IMR-90 (cell line): ENCODE measurements at regions not wholly inside any gene's neighbourhood (a gene's known extent, or its start where the extent isn't known, plus 50 kb on each side); places are given as distances from the start of the nearest gene placed in this dataset.

Source experiments
- ATAC-seq: fragments of 200-7000 bp; cut with Tn5 transposase; 2 replicates; pipeline ENCODE4 v1.9.1; 2020; ENCODE audit warnings: low read depth, mild to moderate bottlenecking, moderate library complexity
- BruUV-seq: library from RNA; stranded (reverse); fragments of 400-500 nt; replicated peaks from 2 replicates; lab custom pipeline; 2021; lab: Mats Ljungman, UMichigan
- CTCF ChIA-PET: fragments of 300-600 bp; formaldehyde crosslinking; extraction: SDS; loops from one replicate; lab custom pipeline; 2021; ENCODE audit warnings: antibody characterized with exemption; lab: Yijun Ruan, JAX
- POLR2A ChIA-PET: fragments of 300-600 bp; sonication (Branson Sonifier 250); formaldehyde crosslinking; loops from one replicate; lab custom pipeline; 2022; ENCODE audit warnings: antibody characterized with exemption; ENCODE audit not compliant: unreplicated experiment; lab: Charles Lee
- DNase-seq: peaks from one replicate; pipeline ENCODE4 v3.0.0; 2013
- H2AFZ ChIP-seq: replicated peaks from 2 replicates; pipeline ENCODE3; 2013; ENCODE audit warnings: low read length, mild to moderate bottlenecking; ENCODE audit not compliant: poor library complexity
- H2AK5ac ChIP-seq: 2 replicates; pipeline ENCODE4 v1.6.1; 2013; ENCODE audit warnings: low read depth, low read length, inconsistent platforms
- H2AK9ac ChIP-seq: replicated peaks from 2 replicates; pipeline ENCODE3; 2013; ENCODE audit warnings: mild to moderate bottlenecking, low read depth, low read length, moderate library complexity; ENCODE audit not compliant: poor library complexity
- H2BK120ac ChIP-seq: 2 replicates; pipeline ENCODE4 v1.6.1; 2013; ENCODE audit warnings: low read depth, low read length, inconsistent platforms
- H2BK15ac ChIP-seq: 3 replicates; pipeline ENCODE4 v1.6.1; 2013; ENCODE audit warnings: low read depth, low read length, inconsistent platforms
- H2BK20ac ChIP-seq: 2 replicates; pipeline ENCODE4 v1.6.1; 2013; ENCODE audit warnings: low read depth, mild to moderate bottlenecking, inconsistent platforms, low read length, moderate library complexity
- H2BK5ac ChIP-seq: 2 replicates; pipeline ENCODE4 v1.6.1; 2013; ENCODE audit warnings: mild to moderate bottlenecking, low read depth, low read length, inconsistent platforms; ENCODE audit not compliant: poor library complexity, severe bottlenecking
- H3K14ac ChIP-seq: replicated peaks from 2 replicates; pipeline ENCODE4 v1.6.1; 2013; ENCODE audit warnings: low read depth, low read length, inconsistent platforms
- H3K18ac ChIP-seq: 2 replicates; pipeline ENCODE4 v1.6.1; 2013; ENCODE audit warnings: low read depth, low read length, control low read depth
- H3K23ac ChIP-seq: 2 replicates; pipeline ENCODE4 v1.6.1; 2013; ENCODE audit warnings: low read depth, low read length, inconsistent platforms
- H3K27ac ChIP-seq: 2 replicates; pipeline ENCODE4 v1.5.1; 2013; ENCODE audit warnings: mild to moderate bottlenecking, control low read depth, low read length; ENCODE audit not compliant: insufficient read depth
- H3K27me3 ChIP-seq: 2 replicates; pipeline ENCODE4 v1.6.1; 2013; ENCODE audit warnings: low read length; ENCODE audit not compliant: control insufficient read depth, insufficient read depth
- H3K36me3 ChIP-seq: 2 replicates; pipeline ENCODE4 v1.6.1; 2013; ENCODE audit warnings: low read length, mixed read lengths; ENCODE audit not compliant: control insufficient read depth, insufficient read depth
- H3K4ac ChIP-seq: 2 replicates; pipeline ENCODE4 v1.6.1; 2013; ENCODE audit warnings: low read depth, low read length, inconsistent platforms
- H3K4me1 ChIP-seq: 2 replicates; pipeline ENCODE4 v1.6.1; 2013; ENCODE audit warnings: low read length, mixed read lengths; ENCODE audit not compliant: control insufficient read depth, insufficient read depth
- H3K4me2 ChIP-seq: 2 replicates; pipeline ENCODE4 v1.6.1; 2013; ENCODE audit warnings: low read depth, mild to moderate bottlenecking, control low read depth, low read length, moderate library complexity
- H3K4me3 ChIP-seq: 2 replicates; pipeline ENCODE4 v1.5.1; 2013; ENCODE audit warnings: low read depth, mild to moderate bottlenecking, control low read depth, low read length, moderate library complexity; ENCODE audit not compliant: insufficient read depth
- H3K56ac ChIP-seq: 2 replicates; pipeline ENCODE4 v1.6.1; 2013; ENCODE audit warnings: low read length, inconsistent platforms; ENCODE audit not compliant: insufficient read depth; ENCODE audit errors: extremely low read depth
- H3K79me1 ChIP-seq, 2 experiments: 2 replicates each; pipeline ENCODE4 v1.6.1; 2013; ENCODE audit warnings: low read length in 2 of 2, inconsistent platforms in 1 of 2, low read depth in 1 of 2
- H3K9ac ChIP-seq: 2 replicates; pipeline ENCODE4 v1.6.1; 2013; ENCODE audit warnings: low read depth, low read length, control low read depth
- H3K9me1 ChIP-seq: 2 replicates; pipeline ENCODE4 v1.6.1; 2013; ENCODE audit warnings: low read length, inconsistent platforms; ENCODE audit not compliant: insufficient read depth
- H3K9me3 ChIP-seq: 2 replicates; pipeline ENCODE4 v1.6.1; 2013; ENCODE audit warnings: low read length; ENCODE audit not compliant: control insufficient read depth, insufficient read depth
- H4K20me1 ChIP-seq: 2 replicates; pipeline ENCODE4 v1.6.1; 2013; ENCODE audit warnings: low read length, inconsistent platforms; ENCODE audit not compliant: insufficient read depth
- H4K5ac ChIP-seq: 2 replicates; pipeline ENCODE4 v1.6.1; 2013; ENCODE audit warnings: mild to moderate bottlenecking, low read depth, low read length, control low read depth
- H4K8ac ChIP-seq, 2 experiments: 2 replicates each; pipeline ENCODE4 v1.6.1; 2013; ENCODE audit warnings: low read depth in 2 of 2, low read length in 2 of 2, control low read depth in 1 of 2, inconsistent platforms in 1 of 2
- H4K91ac ChIP-seq: 2 replicates; pipeline ENCODE4 v1.6.1; 2013; ENCODE audit warnings: low read depth, low read length, inconsistent platforms; ENCODE audit not compliant: insufficient read depth
- BHLHE40 ChIP-seq: fragments of 150-350 bp; IDR thresholded peaks from 2 replicates; pipeline ENCODE4 v1.6.1; 2016; ENCODE audit warnings: mild to moderate bottlenecking, low read depth, low read length
- CEBPB ChIP-seq: IDR thresholded peaks from 2 replicates; pipeline ENCODE4 v1.6.1; 2012; ENCODE audit warnings: low read depth, low read length, improper control_type of control experiment
- CHD1 ChIP-seq: IDR thresholded peaks from 2 replicates; pipeline ENCODE4 v1.6.1; 2012; ENCODE audit warnings: low read depth, low read length, improper control_type of control experiment
- CTCF ChIP-seq: conservative IDR thresholded peaks from 2 replicates; pipeline ENCODE4 v1.5.1; 2012; ENCODE audit warnings: mild to moderate bottlenecking, low read depth, low read length, improper control_type of control experiment
- MAFK ChIP-seq: IDR thresholded peaks from 2 replicates; pipeline ENCODE4 v1.6.1; 2012; ENCODE audit warnings: low read depth, low read length, improper control_type of control experiment
- MXI1 ChIP-seq: IDR thresholded peaks from 2 replicates; pipeline ENCODE4 v1.6.1; 2012; ENCODE audit warnings: low read depth, mild to moderate bottlenecking, low read length, moderate library complexity, borderline replicate concordance
- NFE2L2 ChIP-seq: fragments of 150-350 bp; IDR thresholded peaks from 2 replicates; pipeline ENCODE4 v1.6.1; 2016; ENCODE audit warnings: low read depth, mild to moderate bottlenecking, low read length
- POLR2A ChIP-seq: IDR thresholded peaks from 2 replicates; pipeline ENCODE4 v1.6.1; 2012; ENCODE audit warnings: mild to moderate bottlenecking, low read depth, low read length
- RAD21 ChIP-seq: IDR thresholded peaks from 2 replicates; pipeline ENCODE4 v1.6.1; 2012; ENCODE audit warnings: low read length, improper control_type of control experiment
- RCOR1 ChIP-seq: IDR thresholded peaks from 2 replicates; pipeline ENCODE4 v1.6.1; 2012; ENCODE audit warnings: mild to moderate bottlenecking, low read length, improper control_type of control experiment; ENCODE audit not compliant: insufficient replicate concordance
- RFX5 ChIP-seq: IDR thresholded peaks from 2 replicates; pipeline ENCODE4 v1.8.0; 2012; ENCODE audit warnings: low read depth, mild to moderate bottlenecking, low read length, moderate library complexity
- SMC3 ChIP-seq: fragments of 150-350 bp; IDR thresholded peaks from 2 replicates; pipeline ENCODE4 v1.6.1; 2016; ENCODE audit warnings: low read depth, mild to moderate bottlenecking, antibody characterized with exemption, low read length, moderate library complexity
- USF2 ChIP-seq: fragments of 150-350 bp; IDR thresholded peaks from 2 replicates; pipeline ENCODE4 v1.6.1; 2017; ENCODE audit warnings: mild to moderate bottlenecking, antibody characterized with exemption, low read length, low read depth
- WGBS, 2 experiments: methylation state at CpG; one replicate each; pipeline versions ENCODE4 v1.1.5 to v1.1.7; 2013; ENCODE audit warnings: missing lambda C conversion rate in 2 of 2; ENCODE audit not compliant: insufficient read length in 1 of 2; ENCODE audit errors: extremely low coverage in 2 of 2; 5-methylcytosine and 5-hydroxymethylcytosine counted together
- dilution Hi-C: fragments of 300-500 bp; cut with HindIII; formaldehyde crosslinking; loops from one replicate; pipeline ENCODE4 v1.14.3; 2018; ENCODE audit warnings: low sequenced_read_pairs; ENCODE audit not compliant: unreplicated experiment
- in situ Hi-C: fragments of 300-500 bp; cut with MboI; formaldehyde crosslinking; loops from 3 replicates; pipeline ENCODE4 v1.14.3; 2019; ENCODE audit warnings: low sequenced_read_pairs, inconsistent platforms, mixed read lengths
- intact Hi-C: fragments of 100-400 bp; cut with micrococcal nuclease; formaldehyde crosslinking; loops from 2 replicates; pipeline ENCODE4 v1.10.0; 2022

GRCh38 chr2:790634-791245, 113.5 kb upstream of the TMEM18 start:
- H4K8ac ChIP-seq, result no peak overlapping the region
- H3K4me1 ChIP-seq, result no peaks in the 10 kb centered on the region
- H3K4me2 ChIP-seq, result no peak overlapping the region
- H3K27me3 ChIP-seq, result no peaks in the 10 kb centered on the region
- H3K4ac ChIP-seq, result no peak overlapping the region
- H2BK5ac ChIP-seq, result no peak overlapping the region
- ChIA-PET CTCF (no interaction called here), POLR2A (no interaction called here)
- in situ Hi-C loops (no loop called here), intact Hi-C loops (no loop called here), dilution Hi-C loops (no loop called here)
- H4K91ac ChIP-seq, result no peak overlapping the region
- no peak overlapping the region for H3K18ac ChIP-seq
- H3K36me3 ChIP-seq, result no peaks in the 10 kb centered on the region
- no peaks in the 10 kb centered on the region for H3K79me1 ChIP-seq
- no peak overlapping the region for H3K56ac ChIP-seq
- no peaks in the 10 kb centered on the region for H4K20me1 ChIP-seq
- DNase-seq (no peak), ATAC-seq (no peak)
- no peak overlapping the region for H3K27ac ChIP-seq
- no peak overlapping the region for H3K4me3 ChIP-seq
- H2AK5ac ChIP-seq, result no peak overlapping the region
- H3K9ac ChIP-seq, result no peak overlapping the region
- H3K9me3 ChIP-seq, result peaks cover 38% of the 10 kb centered on the region
- no peak overlapping the region for H3K14ac ChIP-seq
- no peak overlapping the region for H2AFZ ChIP-seq
- H4K5ac ChIP-seq, result no peak overlapping the region
- H2BK15ac ChIP-seq, result no peak overlapping the region
- no peaks in the 10 kb centered on the region for H3K9me1 ChIP-seq
- no peak overlapping the region for H2BK20ac ChIP-seq
- no peak overlapping the region for H3K23ac ChIP-seq
- no peak for TF ChIP-seq USF2
- TF ChIP-seq BHLHE40, result no peak
- TF ChIP-seq RFX5, result no peak
- TF ChIP-seq RAD21, result no peak
- TF ChIP-seq MXI1, result no peak
- TF ChIP-seq MAFK, result no peak
- no peak for TF ChIP-seq SMC3
- no peak for TF ChIP-seq RCOR1
- TF ChIP-seq CHD1, result no peak
- no peak for TF ChIP-seq CEBPB
- TF ChIP-seq CTCF, result no peak
- no peak for TF ChIP-seq NFE2L2
- TF ChIP-seq POLR2A, result no peak
- H2BK120ac ChIP-seq, result no peak overlapping the region
- no TSS peak for BruUV-seq
- WGBS, 2 experiments, result 30% methylated on average over 2 of the region's 7 CpGs; no CpG with 5 or more reads in 1 of the 2 experiments
- no peak overlapping the region for H2AK9ac ChIP-seq
